Left kidney (tissue), 1 donor: ENCODE measurements at regions not wholly inside any gene's neighbourhood (a gene's known extent, or its start where the extent isn't known, plus 50 kb on each side); places are given as distances from the start of the nearest gene placed in this dataset.
"Not testable (repeated sequence)": the region's sequence is repeated elsewhere in the genome, so short reads cannot be mapped to it uniquely, and the experiment has no call there.

ENCODE experiments used
- DNase-seq: peaks from one replicate; pipeline ENCODE4 v3.0.0-alpha.2; 2013

GRCh38 chr4:152193059-152193458 is 342.8 kb downstream of the FBXW7 start:
- no peak for DNase-seq

GRCh38 chr4:152190907-152191306 is 345.0 kb downstream of the FBXW7 start:
- DNase-seq, result no peak

- no peak for DNase-seq
Measured at GRCh38 chr4:152189451-152190179, 346.3 kb downstream of the FBXW7 start.

DNA sequence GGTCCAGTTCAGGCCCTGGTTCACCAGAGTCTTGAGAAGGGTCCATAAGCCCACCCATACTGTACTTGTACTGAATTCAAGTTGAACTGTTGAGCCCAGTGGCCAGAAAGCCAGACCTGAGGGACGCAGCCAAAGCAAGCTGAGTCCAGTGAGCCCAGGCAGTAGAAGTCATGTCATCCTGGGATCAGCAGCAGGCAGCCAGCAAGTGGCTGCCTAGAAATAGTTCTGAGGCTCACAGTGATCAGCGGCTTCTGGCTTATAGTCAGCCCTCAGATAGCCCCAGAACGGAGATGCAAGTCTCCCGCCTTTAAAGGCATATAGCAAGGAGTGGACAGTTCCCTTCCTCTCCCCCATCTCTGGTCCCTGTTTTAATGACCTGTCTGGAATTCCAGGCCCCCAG is 347.1 kb downstream of the FBXW7 start:
- DNase-seq, result no peak

GRCh38 chr4:152187693-152188092 is 348.2 kb downstream of the FBXW7 start:
- DNase-seq, result no peak

- no peak for DNase-seq
Measured at GRCh38 chr4:152185786-152186550, 349.9 kb downstream of the FBXW7 start.

DNA sequence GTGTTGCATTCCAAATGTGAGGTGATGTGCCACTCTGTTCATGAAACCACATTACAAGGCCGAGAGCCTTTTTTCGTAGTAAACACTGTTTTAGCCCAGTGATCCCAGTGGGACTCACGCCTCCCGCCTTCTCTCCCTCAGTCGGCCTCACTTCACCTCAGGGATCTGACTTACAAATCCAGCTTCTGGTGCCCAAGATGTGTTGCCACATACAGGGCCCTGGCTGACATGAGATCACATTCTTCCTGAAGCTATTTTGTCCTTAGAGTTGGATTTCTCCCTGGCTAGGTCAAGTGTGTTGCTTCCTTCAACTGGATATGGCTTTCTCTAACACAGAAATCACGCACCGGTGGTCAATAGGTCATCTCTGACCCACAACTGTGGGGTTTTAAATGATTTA is 354.7 kb downstream of the FBXW7 start:
- DNase-seq, result no peak

DNA sequence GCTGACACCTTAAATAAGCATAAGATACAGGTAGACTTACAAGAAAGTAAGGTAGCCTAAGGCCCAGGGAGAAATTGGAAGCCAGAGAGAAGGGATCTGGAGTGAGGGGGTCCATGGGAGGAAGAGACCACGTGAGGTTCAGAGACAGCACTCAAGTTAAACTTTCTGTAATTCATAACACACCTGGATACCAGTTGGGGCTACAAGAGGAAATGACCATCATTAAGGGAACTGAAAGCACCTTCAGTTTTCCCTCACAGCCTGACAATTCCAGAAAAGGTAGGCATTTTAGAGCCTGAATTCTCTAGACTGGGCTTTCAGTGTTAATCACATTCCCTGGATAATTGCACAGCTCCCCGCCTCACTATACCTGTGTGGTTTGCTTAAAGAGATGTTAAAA is 355.5 kb downstream of the FBXW7 start:
- DNase-seq, result no peak

GRCh38 chr4:152177538-152177937 is 358.4 kb downstream of the FBXW7 start:
- not testable (repeated sequence) for DNase-seq

DNA sequence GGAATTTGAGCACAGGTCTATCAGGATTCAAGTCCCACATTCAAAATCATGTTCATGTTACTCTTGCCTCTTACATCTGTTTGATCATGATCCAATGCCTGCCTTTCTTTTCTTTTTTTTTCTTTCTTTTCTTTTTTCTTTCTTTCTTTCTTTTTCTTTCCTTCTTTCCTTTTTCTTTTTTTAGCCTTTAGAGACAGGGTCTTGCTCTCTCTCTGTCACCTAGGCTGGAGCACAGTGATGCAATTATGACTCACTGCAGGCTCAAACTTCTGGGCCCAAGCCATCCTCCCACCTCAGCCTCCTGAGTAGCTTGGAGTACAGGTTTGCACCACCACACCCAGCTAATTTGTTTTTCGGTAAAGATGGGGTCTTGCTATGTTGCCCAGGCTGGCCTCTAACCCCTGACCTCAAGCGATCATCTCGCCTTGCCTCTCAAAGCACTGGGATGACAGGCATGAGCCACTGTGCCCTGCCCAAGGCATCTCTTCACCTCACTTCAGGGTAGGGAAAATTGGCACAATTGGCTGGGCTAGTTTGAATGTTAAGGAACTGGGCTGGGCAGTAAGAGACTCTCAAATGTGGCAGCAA is 359.2 kb downstream of the FBXW7 start:
- no peak for DNase-seq

DNA sequence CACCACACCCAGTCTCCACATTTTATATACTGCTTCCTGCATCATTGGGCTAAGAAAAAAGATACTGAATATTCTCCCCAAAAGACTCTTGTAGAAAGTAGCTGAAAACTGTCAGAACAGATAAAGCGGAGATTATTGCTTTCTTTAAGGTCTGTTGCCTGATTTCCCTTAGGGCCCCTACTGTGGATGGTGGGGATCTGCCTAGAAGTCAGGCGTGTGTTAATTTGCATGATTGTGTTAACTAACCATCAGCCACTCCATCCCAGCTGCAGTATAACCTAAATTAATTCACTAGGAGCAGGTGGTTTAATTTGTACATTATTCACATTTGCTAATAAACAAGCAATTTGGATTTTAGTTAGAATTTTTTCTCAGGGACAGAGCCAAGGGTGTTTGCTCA is 360.3 kb downstream of the FBXW7 start:
- no peak for DNase-seq

DNA sequence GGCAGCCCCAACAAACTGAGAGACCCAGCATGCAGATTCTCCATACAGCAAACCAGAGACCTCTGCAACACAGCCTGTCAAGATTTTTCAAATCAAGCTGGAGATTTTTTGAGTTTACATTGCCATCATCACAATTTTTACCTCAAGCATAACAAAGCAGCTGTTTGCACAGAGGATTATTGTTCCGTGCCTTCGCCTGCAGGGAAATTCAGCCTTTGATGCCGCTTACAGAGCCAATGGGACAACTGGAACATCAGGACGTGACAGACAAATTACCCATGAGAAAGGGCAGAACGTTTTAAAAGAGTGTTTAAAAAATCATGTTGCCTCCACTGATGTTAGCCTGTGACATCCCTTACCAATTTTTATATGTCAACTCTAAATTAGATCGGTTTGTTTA is 363.7 kb downstream of the FBXW7 start:
- DNase-seq, result no peak

GRCh38 chr4:152171556-152171955 is 364.3 kb downstream of the FBXW7 start:
- DNase-seq, result no peak

GRCh38 chr4:152169683-152170082 is 366.2 kb downstream of the FBXW7 start:
- DNase-seq, result no peak

- DNase-seq, result no peak
Measured at GRCh38 chr4:152168987-152169616, 366.8 kb downstream of the FBXW7 start.

DNA sequence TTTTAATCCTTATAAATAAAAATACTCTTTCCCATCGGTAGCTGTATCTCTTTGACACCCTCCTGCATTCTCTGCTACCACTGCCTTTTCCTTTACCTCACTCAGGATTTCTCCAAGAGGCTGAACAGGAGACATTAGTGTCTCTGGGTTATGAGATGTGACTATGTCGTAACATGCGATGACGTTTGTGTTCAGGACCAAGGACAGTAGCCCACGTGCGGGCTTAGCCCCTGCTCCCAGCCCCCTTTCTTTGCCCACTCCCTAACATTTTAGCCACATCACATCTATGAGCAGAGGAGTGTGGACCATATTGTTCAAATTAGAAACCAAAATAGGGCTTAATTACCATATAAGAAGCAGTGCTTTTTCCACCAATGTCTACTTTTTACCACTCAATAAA is 369.3 kb downstream of the FBXW7 start:
- DNase-seq, result peak; percentile 59

- no peak for DNase-seq
Measured at GRCh38 chr4:152165846-152166245, 370.0 kb downstream of the FBXW7 start.

- DNase-seq, result no peak
Measured at GRCh38 chr4:152165146-152165545, 370.7 kb downstream of the FBXW7 start.

DNA sequence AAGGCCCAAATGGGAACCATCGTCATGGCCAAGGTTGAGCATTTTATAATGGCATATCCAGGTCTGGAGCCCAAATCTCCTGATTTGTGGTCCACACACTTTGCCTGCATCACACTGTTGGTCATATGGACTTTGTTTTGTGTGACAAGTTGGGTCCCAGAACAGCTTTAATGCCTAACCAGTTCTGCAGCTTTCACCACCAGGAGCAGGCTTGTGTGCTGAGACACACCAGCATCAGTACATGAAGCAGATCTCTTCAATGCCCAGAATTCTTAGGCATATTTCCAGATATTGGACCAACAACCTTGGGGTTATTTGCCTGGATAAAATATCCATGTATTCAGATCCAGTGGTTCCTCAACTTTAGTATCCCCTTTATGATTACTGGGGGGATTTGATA is 371.3 kb downstream of the FBXW7 start:
- no peak for DNase-seq

GRCh38 chr4:152162331-152162697 is 373.6 kb downstream of the FBXW7 start:
- DNase-seq, result no peak

GRCh38 chr4:152161676-152162330 is 374.1 kb downstream of the FBXW7 start:
- no peak for DNase-seq

- no peak for DNase-seq
Measured at GRCh38 chr4:152160225-152160800, 375.6 kb downstream of the FBXW7 start.
